K562 (cell line): ENCODE measurements at regions not wholly inside any gene's neighbourhood (a gene's known extent, or its start where the extent isn't known, plus 50 kb on each side); places are given as distances from the start of the nearest gene placed in this dataset.

Source experiments
- ATAC-seq: fragments of 200-7000 bp; cut with Tn5 transposase; 3 replicates; pipeline ENCODE4 v1.9.1; 2020; ENCODE audit warnings: moderate library complexity
- BruUV-seq: library from RNA; stranded (reverse); fragments of 400-500 nt; replicated peaks from 2 replicates; lab custom pipeline; 2021; lab: Mats Ljungman, UMichigan
- CTCF ChIA-PET: fragments of 300-600 bp; formaldehyde crosslinking; extraction: SDS; loops from one replicate; lab custom pipeline; 2021; ENCODE audit warnings: low intra/inter-chr PET ratio; lab: Yijun Ruan, JAX
- POLR2A ChIA-PET: fragments of 300-600, 350-650 bp; sonication (Branson Sonifier 250); formaldehyde crosslinking; extraction: SDS; loops from one replicate; lab custom pipeline; 2021; ENCODE audit warnings: antibody characterized with exemption, inconsistent platforms; lab: Yijun Ruan, JAX
- DNase-seq, 4 experiments: peaks; one replicate each; pipeline versions ENCODE4 v3.0.0 to v3.0.0-alpha.2; 2011 to 2018; ENCODE audit warnings: low spot score in 3 of 4, mixed read lengths in 3 of 4; ENCODE audit errors: extremely low read depth in 1 of 4
- FAIRE-seq: peaks from 2 replicates; lab custom pipeline; 2011; peaks lifted over from hg19 to GRCh38; lab: Jason Lieb, UNC
- H2AFZ ChIP-seq: 2 replicates; pipeline ENCODE4 v1.6.0; 2011; ENCODE audit warnings: low read depth, low read length, control low read depth, inconsistent platforms
- H3K27ac ChIP-seq: fragments of 200-600 bp; 3 replicates; pipeline ENCODE4 v1.8.0; 2011; ENCODE audit warnings: low read depth, mild to moderate bottlenecking, control low read depth, inconsistent platforms, low read length, moderate library complexity, mixed read lengths; ENCODE audit errors: extremely low read depth
- H3K27me3 ChIP-seq, 2 experiments: fragments of 300-600 bp in 1 of 2; 2 replicates in 1 of 2; 3 replicates in 1 of 2; pipeline versions ENCODE4 v1.6.0 to v1.8.0; 2011; ENCODE audit warnings: inconsistent platforms in 2 of 2, low read length in 2 of 2, mild to moderate bottlenecking in 1 of 2, mixed read lengths in 1 of 2, moderate library complexity in 1 of 2; ENCODE audit not compliant: control insufficient read depth in 2 of 2, insufficient read depth in 2 of 2
- H3K36me3 ChIP-seq: fragments of 300-600 bp; 3 replicates; pipeline ENCODE4 v1.8.0; 2011; ENCODE audit warnings: mild to moderate bottlenecking, low read length, inconsistent platforms; ENCODE audit not compliant: control insufficient read depth, insufficient read depth
- H3K4me1 ChIP-seq, 2 experiments: fragments of 200-600 bp in 1 of 2; replicated peaks in 1 of 2; 2 replicates in 1 of 2; 3 replicates in 1 of 2; pipeline versions ENCODE4 v1.5.1 to v1.8.0; 2011; ENCODE audit warnings: inconsistent platforms in 2 of 2, low read length in 2 of 2, mild to moderate bottlenecking in 1 of 2, mixed read lengths in 1 of 2, moderate library complexity in 1 of 2; ENCODE audit not compliant: control insufficient read depth in 2 of 2, insufficient read depth in 2 of 2
- H3K4me2 ChIP-seq: 2 replicates; pipeline ENCODE4 v1.6.1; 2011; ENCODE audit warnings: low read length, control low read depth, inconsistent platforms, mixed read lengths; ENCODE audit not compliant: insufficient read depth
- H3K4me3 ChIP-seq: fragments of 200-600 bp; sonication (generic), shearing (Covaris generic); 2 replicates; pipeline ENCODE4 v1.5.1; 2016; ENCODE audit warnings: control low read depth, inconsistent platforms
- H3K79me2 ChIP-seq: fragments of 200-600 bp; 3 replicates; pipeline ENCODE4 v1.8.0; 2011; ENCODE audit warnings: low read length, inconsistent platforms; ENCODE audit not compliant: control insufficient read depth, insufficient read depth
- H3K9ac ChIP-seq, 2 experiments: 2 replicates each; pipeline versions ENCODE4 v1.6.0 to v1.6.1; 2011; ENCODE audit warnings: low read depth in 2 of 2, low read length in 2 of 2, control low read depth in 1 of 2, inconsistent platforms in 1 of 2, mild to moderate bottlenecking in 1 of 2, mixed read lengths in 1 of 2; ENCODE audit not compliant: insufficient read depth in 1 of 2
- H3K9me1 ChIP-seq: one replicate; pipeline ENCODE4 v1.6.0; 2011; ENCODE audit warnings: inconsistent platforms, mild to moderate bottlenecking, low read length, moderate library complexity; ENCODE audit not compliant: control insufficient read depth, insufficient read depth
- H3K9me3 ChIP-seq: replicated peaks from 2 replicates; pipeline ENCODE4 v1.5.1; 2011; ENCODE audit warnings: low read depth, low read length, inconsistent platforms; ENCODE audit not compliant: control insufficient read depth, insufficient read depth
- H4K20me1 ChIP-seq: replicated peaks from 2 replicates; pipeline ENCODE4 v1.6.1; 2011; ENCODE audit warnings: low read length, inconsistent platforms, mixed read lengths; ENCODE audit not compliant: control insufficient read depth, insufficient read depth
- CBFA2T2 ChIP-seq: fragments of 450-650 bp; conservative IDR thresholded peaks from 2 replicates; pipeline ENCODE4 v1.6.1; 2017; ENCODE audit warnings: mild to moderate bottlenecking
- DIDO1 ChIP-seq: fragments of 450-650 bp; IDR thresholded peaks from 2 replicates; pipeline ENCODE4 v1.6.1; 2016; ENCODE audit warnings: low read depth, missing biosample characterization, missing genetic modification characterization
- EWSR1 ChIP-seq: fragments of 450-650 bp; IDR thresholded peaks from 2 replicates; pipeline ENCODE4 v1.6.1; 2018; ENCODE audit warnings: borderline replicate concordance, mild to moderate bottlenecking, low read depth, moderate library complexity; ENCODE audit not compliant: partially characterized antibody
- HIVEP1 ChIP-seq: fragments of 250-450 bp; sonication (Bioruptor Pico); IDR thresholded peaks from 2 replicates; pipeline ENCODE4 v1.4.0; 2020; ENCODE audit warnings: mild to moderate bottlenecking
- KLF10 ChIP-seq: fragments of 250-450 bp; sonication (Bioruptor Pico); IDR thresholded peaks from 2 replicates; pipeline ENCODE4 v1.6.1; 2021; ENCODE audit warnings: matching md5 sums
- MTF1 ChIP-seq: fragments of 250-450 bp; sonication (Bioruptor Pico); IDR thresholded peaks from 2 replicates; pipeline ENCODE4 v1.9.0; 2021; ENCODE audit warnings: moderate library complexity, mild to moderate bottlenecking, inconsistent platforms, borderline replicate concordance
- PHF8 ChIP-seq: fragments of 200-600 bp; sonication (generic); IDR thresholded peaks from 2 replicates; pipeline ENCODE4 v1.6.1; 2012; ENCODE audit warnings: mixed run types, mild to moderate bottlenecking, inconsistent platforms, low read length, moderate library complexity, borderline replicate concordance
- PTTG1 ChIP-seq: fragments of 450-650 bp; IDR thresholded peaks from 2 replicates; pipeline ENCODE4 v1.6.1; 2016; ENCODE audit warnings: low read depth, mild to moderate bottlenecking, missing genetic modification characterization, missing compliant biosample characterization
- ZNF121 ChIP-seq: sonication (generic); formaldehyde crosslinking; conservative IDR thresholded peaks from 2 replicates; pipeline ENCODE4 v1.8.0; 2022; ENCODE audit warnings: missing genetic modification reagents
- ZNF133 ChIP-seq: fragments of 250-450 bp; sonication (Bioruptor Pico); IDR thresholded peaks from 2 replicates; pipeline ENCODE4 v1.4.0; 2020; ENCODE audit warnings: mild to moderate bottlenecking
- ZNF217 ChIP-seq: sonication (generic); formaldehyde crosslinking; IDR thresholded peaks from 2 replicates; pipeline ENCODE4 v1.8.0; 2022; ENCODE audit warnings: mild to moderate bottlenecking, missing genetic modification reagents
- ZNF3 ChIP-seq: fragments of 250-450 bp; sonication (Bioruptor Pico); IDR thresholded peaks from 2 replicates; pipeline ENCODE4 v1.5.0; 2021; ENCODE audit warnings: mild to moderate bottlenecking, moderate library complexity
- ZNF511 ChIP-seq: sonication (generic); formaldehyde crosslinking; IDR thresholded peaks from 2 replicates; pipeline ENCODE4 v1.8.0; 2022; ENCODE audit warnings: mild to moderate bottlenecking, missing genetic modification reagents
- ZNF512 ChIP-seq: IDR thresholded peaks from 2 replicates; pipeline ENCODE4 v1.6.1; 2016; ENCODE audit warnings: missing genetic modification characterization, missing compliant biosample characterization
- in situ Hi-C: fragments of 300-500 bp; cut with MboI; formaldehyde crosslinking; loops from 4 replicates; pipeline ENCODE4 v1.15.0; 2018; ENCODE audit warnings: inconsistent platforms, mixed read lengths
- intact Hi-C: fragments of 100-400 bp; cut with micrococcal nuclease; formaldehyde crosslinking; loops from 2 replicates; pipeline ENCODE4 v1.14.2; 2022

GRCh38 chr6:56388415-56388755, 141.0 kb upstream of the COL21A1 start:
- CTCF ChIA-PET, result no interaction called here
- Histone ChIP-seq H3K9me3 (no peaks in the 10 kb centered on the region), H3K36me3 (no peaks in the 10 kb centered on the region), H3K27ac (no peak overlapping the region), H3K4me3 (no peak overlapping the region), H2AFZ (no peak overlapping the region), H3K9ac (no peak overlapping the region), H3K9me1 (no peaks in the 10 kb centered on the region), H3K4me1 (no peaks in the 10 kb centered on the region), H3K79me2 (no peaks in the 10 kb centered on the region), H4K20me1 (no peaks in the 10 kb centered on the region)
- no peak for DNase-seq
- intact Hi-C loops, result no loop called here
- no TSS peak for BruUV-seq
- TF ChIP-seq ZNF133 (CRISPR knock-in tag) (no peak), KLF10 (CRISPR knock-in tag) (no peak), ZNF217 (CRISPR knock-in tag) (no peak), ZNF512 (tag) (no peak), EWSR1 (no peak), CBFA2T2 (no peak), PHF8 (no peak), ZNF511 (no peak), PTTG1 (tag) (no peak), ZNF3 (no peak), HIVEP1 (no peak), ZNF121 (no peak), DIDO1 (tag) (no peak), MTF1 (no peak)
- TF ChIP-seq, all 486 proteins: peak for 0
- ATAC-seq (no peak), FAIRE-seq (no peak)
- in situ Hi-C loops, result no loop called here
- Histone ChIP-seq H3K4me2 (no peak overlapping the region), H3K27me3 (no peaks in the 10 kb centered on the region)
- POLR2A ChIA-PET, result no interaction called here
